OCI-LY7 (cell line): ENCODE measurements at regions not wholly inside any gene's neighbourhood (a gene's known extent, or its start where the extent isn't known, plus 50 kb on each side); places are given as distances from the start of the nearest gene placed in this dataset.

Experiments
- BruUV-seq: library from RNA; stranded (reverse); fragments of 400-500 nt; replicated peaks from 2 replicates; lab custom pipeline; 2021; lab: Mats Ljungman, UMichigan
- CTCF ChIA-PET: fragments of 300-600 bp; sonication (Branson Sonifier 250); formaldehyde crosslinking; loops from one replicate; lab custom pipeline; 2022; ENCODE audit warnings: antibody characterized with exemption; ENCODE audit not compliant: unreplicated experiment; lab: Charles Lee
- POLR2A ChIA-PET: fragments of 300-600 bp; sonication (Branson Sonifier 250); formaldehyde crosslinking; loops from one replicate; lab custom pipeline; 2022; ENCODE audit warnings: antibody characterized with exemption; lab: Charles Lee
- DNase-seq: peaks from one replicate; pipeline ENCODE4 v3.0.0-alpha.2; 2015; ENCODE audit warnings: low spot score
- H2AFZ ChIP-seq: fragments of 200-600 bp; sonication (generic), shearing (Covaris generic); 2 replicates; pipeline ENCODE4 v1.6.1; 2014; ENCODE audit warnings: mild to moderate bottlenecking, antibody characterized with exemption, low read length, moderate library complexity
- H3K27ac ChIP-seq: fragments of 200-600 bp; sonication (generic); 2 replicates; pipeline ENCODE4 v1.5.1; 2014; ENCODE audit warnings: mixed run types, low read depth, mild to moderate bottlenecking, moderate library complexity, low read length, inconsistent platforms; ENCODE audit not compliant: poor library complexity, severe bottlenecking
- H3K36me3 ChIP-seq: fragments of 200-600 bp; sonication (generic); 2 replicates; pipeline ENCODE4 v1.6.1; 2014; ENCODE audit warnings: mild to moderate bottlenecking, antibody characterized with exemption, low read length, moderate library complexity, mixed read lengths; ENCODE audit not compliant: insufficient read depth
- H3K4me1 ChIP-seq: fragments of 200-600 bp; sonication (generic); 2 replicates; pipeline ENCODE4 v1.5.1; 2014; ENCODE audit warnings: mild to moderate bottlenecking, low read length; ENCODE audit not compliant: insufficient read depth, poor library complexity, severe bottlenecking
- H3K4me2 ChIP-seq: fragments of 200-600 bp; sonication (generic); 2 replicates; pipeline ENCODE4 v1.6.1; 2014; ENCODE audit warnings: mild to moderate bottlenecking, low read length
- H3K4me3 ChIP-seq: fragments of 200-600 bp; sonication (generic); 2 replicates; pipeline ENCODE4 v1.5.1; 2014; ENCODE audit warnings: mild to moderate bottlenecking, low read depth, low read length; ENCODE audit not compliant: poor library complexity, severe bottlenecking
- H3K79me2 ChIP-seq: fragments of 200-600 bp; sonication (generic); 2 replicates; pipeline ENCODE4 v1.6.1; 2016; ENCODE audit warnings: low read depth, mild to moderate bottlenecking, low read length, moderate library complexity, mixed read lengths; ENCODE audit not compliant: insufficient read depth
- H3K9me2 ChIP-seq: fragments of 200-600 bp; sonication (generic); 2 replicates; pipeline ENCODE4 v1.6.1; 2016; ENCODE audit warnings: mild to moderate bottlenecking, low read length, mixed read lengths; ENCODE audit not compliant: insufficient read depth
- H3K9me3 ChIP-seq: fragments of 200-600 bp; sonication (generic); 2 replicates; pipeline ENCODE4 v1.6.1; 2014; ENCODE audit warnings: mild to moderate bottlenecking, mixed run types, low read length, mixed read lengths
- H4K20me1 ChIP-seq: fragments of 200-600 bp; sonication (generic); 2 replicates; pipeline ENCODE4 v1.6.1; 2014; ENCODE audit warnings: mild to moderate bottlenecking, antibody characterized with exemption, low read length, moderate library complexity, mixed read lengths; ENCODE audit not compliant: insufficient read depth
- CTCF ChIP-seq: fragments of 200-600 bp; sonication (generic); conservative IDR thresholded peaks from 2 replicates; pipeline ENCODE4 v1.5.1; 2014; ENCODE audit warnings: mild to moderate bottlenecking, antibody characterized with exemption, low read length, moderate library complexity, mixed read lengths
- EZH2phosphoT487 ChIP-seq: fragments of 200-600 bp; sonication (generic); IDR thresholded peaks from 2 replicates; pipeline ENCODE4 v1.6.1; 2018; ENCODE audit warnings: low read depth, borderline replicate concordance, mild to moderate bottlenecking, mixed run types, antibody characterized with exemption, low read length, moderate library complexity, mixed read lengths
- intact Hi-C: fragments of 100-400 bp; cut with micrococcal nuclease; formaldehyde crosslinking; loops from one replicate; pipeline ENCODE4 v1.10.0; 2022; ENCODE audit not compliant: unreplicated experiment

GRCh38 chr3:31140470-31140869 lies 246.0 kb upstream of the GADL1 start:
- no peaks in the 10 kb centered on the region for H3K36me3 ChIP-seq
- CTCF ChIA-PET: no interaction called here

GRCh38 chr3:31142139-31142538 lies 247.7 kb upstream of the GADL1 start:
- H2AFZ ChIP-seq: no peak overlapping the region
- peaks cover 8% of the 10 kb centered on the region; the same call in 1 of the 2 replicates for H3K9me3 ChIP-seq
- H4K20me1 ChIP-seq: no peaks in the 10 kb centered on the region
- TF ChIP-seq CTCF (no peak), EZH2phosphoT487 (no peak)
- no peak overlapping the region for H3K4me2 ChIP-seq
- H3K9me2 ChIP-seq: no peaks in the 10 kb centered on the region; the same call in 1 of the 2 replicates
- no peaks in the 10 kb centered on the region for H3K36me3 ChIP-seq
- intact Hi-C loops: no loop called here
- no peak for DNase-seq
- no peaks in the 10 kb centered on the region for H3K79me2 ChIP-seq
- H3K4me3 ChIP-seq: no peak overlapping the region
- ChIA-PET POLR2A (interaction anchor here (0.6 to 1.1 kb wide), 2 partner anchors 12 to 287 kb away, joined by 4 to 6 read pairs; no protein-coding TSS in a partner anchor), CTCF (no interaction called here)
- no peaks in the 10 kb centered on the region for H3K4me1 ChIP-seq
- H3K27ac ChIP-seq: no peak overlapping the region
- BruUV-seq: no TSS peak

More at GRCh38 chr3:31140470-31140869, 246.0 kb upstream of the GADL1 start:
- Histone ChIP-seq H3K4me3 (no peak overlapping the region), H3K4me1 (no peaks in the 10 kb centered on the region), H3K9me2 (no peaks in the 10 kb centered on the region; the same call in 1 of the 2 replicates), H2AFZ (no peak overlapping the region), H3K27ac (no peak overlapping the region), H4K20me1 (no peaks in the 10 kb centered on the region), H3K4me2 (no peak overlapping the region), H3K79me2 (no peaks in the 10 kb centered on the region), H3K9me3 (no peaks in the 10 kb centered on the region)
- DNase-seq: no peak
- BruUV-seq: no TSS peak
- POLR2A ChIA-PET: interaction anchor here (0.5 kb wide), 1 partner anchor 211 kb away, joined by 3 read pairs; no protein-coding TSS in a partner anchor
- intact Hi-C loops: no loop called here
- TF ChIP-seq EZH2phosphoT487: no peak
- no peak for TF ChIP-seq CTCF

GRCh38 chr3:31142543-31142942 lies 248.1 kb upstream of the GADL1 start:
- Histone ChIP-seq H3K4me1 (no peaks in the 10 kb centered on the region), H4K20me1 (no peaks in the 10 kb centered on the region), H3K4me2 (no peak overlapping the region), H3K36me3 (no peaks in the 10 kb centered on the region), H3K4me3 (no peak overlapping the region), H3K9me3 (peaks cover 12% of the 10 kb centered on the region; the same call in 1 of the 2 replicates), H3K9me2 (no peaks in the 10 kb centered on the region; the same call in 1 of the 2 replicates), H3K79me2 (no peaks in the 10 kb centered on the region), H3K27ac (no peak overlapping the region), H2AFZ (no peak overlapping the region)
- BruUV-seq: no TSS peak
- ChIA-PET POLR2A (interaction anchor here (1.1 kb wide), 1 partner anchor 12 kb away, joined by 6 read pairs; no protein-coding TSS in a partner anchor), CTCF (no interaction called here)
- intact Hi-C loops: no loop called here
- DNase-seq: no peak
- no peak for TF ChIP-seq CTCF
- no peak for TF ChIP-seq EZH2phosphoT487
